ENCODE measurements at regions not wholly inside any gene's neighbourhood (a gene's known extent, or its start where the extent isn't known, plus 50 kb on each side); places are given as distances from the start of the nearest gene placed in this dataset.

DNA sequence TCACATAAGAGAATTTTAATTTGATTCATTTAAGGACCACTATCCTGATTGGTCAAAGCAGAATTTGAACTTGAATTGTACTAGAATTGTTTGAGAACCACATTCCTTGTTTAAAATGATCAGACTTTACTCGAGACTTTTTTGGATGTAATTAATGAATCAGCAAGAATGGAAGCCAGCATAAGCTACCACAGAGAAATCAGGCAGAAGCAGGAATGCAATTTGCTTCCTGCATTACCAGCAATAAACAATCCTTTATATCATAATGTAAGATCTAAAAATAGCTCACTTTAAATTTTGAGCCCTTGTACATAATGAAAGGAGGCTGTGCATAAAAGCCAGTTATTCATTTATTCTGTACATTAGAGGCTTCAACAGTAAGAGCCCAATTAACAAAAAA is 119.8 kb upstream of the BACE2 start:
- no peak for TF ChIP-seq CTCF (IDR thresholded peaks at IDR 0.05)
- no peak for TF ChIP-seq POLR2A (IDR thresholded peaks at IDR 0.05; ENCODE audit: low read depth)
- no peak for TF ChIP-seq POLR2AphosphoS5 (IDR thresholded peaks at IDR 0.05)
